GM19043 (cell line): ENCODE measurements at regions not wholly inside any gene's neighbourhood (a gene's known extent, or its start where the extent isn't known, plus 50 kb on each side); places are given as distances from the start of the nearest gene placed in this dataset.

Experiments used
- ATAC-seq: cut with Tn5 transposase; IDR thresholded peaks from one replicate; pipeline ENCODE4 v1.9.1; 2021; ENCODE audit warnings: low read depth; ENCODE audit not compliant: unreplicated experiment

GRCh38 chr4:184941671-184942418 lies 76.4 kb upstream of the HELT start:
- ATAC-seq, result no peak

- ATAC-seq, result no peak
These were observed 75.6 kb upstream of the HELT start for GRCh38 chr4:184942444-184943425.

- ATAC-seq, result no peak
These were observed 69.3 kb upstream of the HELT start for GRCh38 chr4:184949020-184949419.

- ATAC-seq, result no peak
These were observed 68.0 kb upstream of the HELT start for GRCh38 chr4:184950117-184950830.

GRCh38 chr4:184950926-184951325 lies 67.4 kb upstream of the HELT start:
- no peak for ATAC-seq

- ATAC-seq, result no peak
These were observed 66.6 kb upstream of the HELT start for GRCh38 chr4:184951668-184952160.

GRCh38 chr4:184952522-184952921 lies 65.8 kb upstream of the HELT start:
- ATAC-seq, result no peak

- ATAC-seq, result no peak
These were observed 64.8 kb upstream of the HELT start for GRCh38 chr4:184953421-184953945.

- ATAC-seq, result no peak
These were observed 64.3 kb upstream of the HELT start for GRCh38 chr4:184953971-184954370.

- no peak for ATAC-seq
These were observed 63.8 kb upstream of the HELT start for GRCh38 chr4:184954482-184954881.

GRCh38 chr4:184955116-184955515 lies 63.2 kb upstream of the HELT start:
- no peak for ATAC-seq

GRCh38 chr4:184955636-184956035 lies 62.7 kb upstream of the HELT start:
- ATAC-seq, result peak; percentile 70

GRCh38 chr4:184957446-184958115 lies 60.7 kb upstream of the HELT start:
- no peak for ATAC-seq

GRCh38 chr4:184958127-184958922 lies 60.0 kb upstream of the HELT start:
- no peak for ATAC-seq

- ATAC-seq, result no peak
These were observed 59.4 kb upstream of the HELT start for GRCh38 chr4:184958923-184959210.

- no peak for ATAC-seq
These were observed 59.0 kb upstream of the HELT start for GRCh38 chr4:184959309-184959708.

GRCh38 chr4:184959786-184960185 lies 58.5 kb upstream of the HELT start:
- ATAC-seq, result no peak

- no peak for ATAC-seq
These were observed 57.8 kb upstream of the HELT start for GRCh38 chr4:184960505-184960971.

- ATAC-seq, result no peak
These were observed 56.6 kb upstream of the HELT start for GRCh38 chr4:184961660-184962059.
